ENCODE measurements at regions not wholly inside any gene's neighbourhood (a gene's known extent, or its start where the extent isn't known, plus 50 kb on each side); places are given as distances from the start of the nearest gene placed in this dataset.
"Not testable (repeated sequence)": the region's sequence is repeated elsewhere in the genome, so short reads cannot be mapped to it uniquely, and the experiment has no call there.

GRCh38 chrX:94854251-94854650 is 1180.2 kb downstream of the FAM133A start:
- TF ChIP-seq, protein P1, sequence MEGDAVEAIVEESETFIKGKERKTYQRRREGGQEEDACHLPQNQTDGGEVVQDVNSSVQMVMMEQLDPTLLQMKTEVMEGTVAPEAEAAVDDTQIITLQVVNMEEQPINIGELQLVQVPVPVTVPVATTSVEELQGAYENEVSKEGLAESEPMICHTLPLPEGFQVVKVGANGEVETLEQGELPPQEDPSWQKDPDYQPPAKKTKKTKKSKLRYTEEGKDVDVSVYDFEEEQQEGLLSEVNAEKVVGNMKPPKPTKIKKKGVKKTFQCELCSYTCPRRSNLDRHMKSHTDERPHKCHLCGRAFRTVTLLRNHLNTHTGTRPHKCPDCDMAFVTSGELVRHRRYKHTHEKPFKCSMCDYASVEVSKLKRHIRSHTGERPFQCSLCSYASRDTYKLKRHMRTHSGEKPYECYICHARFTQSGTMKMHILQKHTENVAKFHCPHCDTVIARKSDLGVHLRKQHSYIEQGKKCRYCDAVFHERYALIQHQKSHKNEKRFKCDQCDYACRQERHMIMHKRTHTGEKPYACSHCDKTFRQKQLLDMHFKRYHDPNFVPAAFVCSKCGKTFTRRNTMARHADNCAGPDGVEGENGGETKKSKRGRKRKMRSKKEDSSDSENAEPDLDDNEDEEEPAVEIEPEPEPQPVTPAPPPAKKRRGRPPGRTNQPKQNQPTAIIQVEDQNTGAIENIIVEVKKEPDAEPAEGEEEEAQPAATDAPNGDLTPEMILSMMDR (IDR thresholded peaks at IDR 0.05 in 4 of 5, conservative IDR thresholded peaks at IDR 0.05 in 1 of 5): no peak
- TF ChIP-seq POLR2A (IDR thresholded peaks at IDR 0.05): no peak
- Histone ChIP-seq H3K4me1 (no peaks in the 10 kb centered on the region), H3K9me3 (no peaks in the 10 kb centered on the region), H3K27me3 (no peaks in the 10 kb centered on the region), H3K36me3 (no peaks in the 10 kb centered on the region), H3K4me3 (no peak overlapping the region), H3K27ac (no peak overlapping the region)
- intact Hi-C loops (cut with DNase I; ENCODE audit: low total_unique reads) (no loop called here), in situ Hi-C loops (cut with MboI; ENCODE audit: low sequenced_read_pairs in 4 of 4) (no loop called here)
- no peak for DNase-seq
- ATAC-seq: no peak

DNA sequence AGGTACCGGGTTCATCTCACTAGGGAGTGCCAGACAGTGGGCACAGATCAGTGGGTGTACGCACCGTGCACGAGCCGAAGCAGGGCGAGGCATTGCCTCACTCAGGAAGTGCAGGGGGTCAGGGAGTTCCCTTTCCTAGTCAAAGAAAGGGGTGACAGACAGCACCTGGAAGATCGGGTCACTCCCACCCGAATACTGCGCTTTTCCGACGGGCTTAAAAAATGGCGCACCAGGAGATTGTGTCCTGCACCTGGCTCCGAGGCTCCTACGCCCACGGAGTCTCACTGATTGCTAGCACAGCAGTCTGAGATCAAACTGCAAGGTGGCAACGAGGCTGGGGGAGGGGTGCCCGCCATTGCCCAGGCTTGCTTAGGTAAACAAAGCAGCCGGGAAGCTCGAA is 1188.5 kb downstream of the FAM133A start:
- H3K4me3 ChIP-seq; intact Hi-C loops (cut with DNase I; ENCODE audit: low total_unique reads); H3K9me3 ChIP-seq; in situ Hi-C loops (cut with MboI; ENCODE audit: low sequenced_read_pairs in 4 of 4); DNase-seq; H3K27ac ChIP-seq; ATAC-seq; H3K27me3 ChIP-seq; H3K4me1 ChIP-seq; H3K36me3 ChIP-seq: not testable (repeated sequence)

- DNase-seq (no peak), ATAC-seq (no peak)
- Histone ChIP-seq H3K9me3 (no peaks in the 10 kb centered on the region), H3K4me3 (no peak overlapping the region), H3K27me3 (no peaks in the 10 kb centered on the region), H3K4me1 (no peaks in the 10 kb centered on the region), H3K27ac (no peak overlapping the region), H3K36me3 (no peaks in the 10 kb centered on the region)
- TF ChIP-seq POLR2A (IDR thresholded peaks at IDR 0.05): no peak
- TF ChIP-seq, protein P1 (IDR thresholded peaks at IDR 0.05 in 4 of 5, conservative IDR thresholded peaks at IDR 0.05 in 1 of 5): no peak
- intact Hi-C loops (cut with DNase I; ENCODE audit: low total_unique reads): no loop called here
- in situ Hi-C loops (cut with MboI; ENCODE audit: low sequenced_read_pairs in 4 of 4): no loop called here
Observed at GRCh38 chrX:94871640-94872039, 1197.6 kb downstream of the FAM133A start.

- DNase-seq (no peak), ATAC-seq (no peak)
- H3K27ac ChIP-seq: no peak overlapping the region
- in situ Hi-C loops (cut with MboI; ENCODE audit: low sequenced_read_pairs in 4 of 4) (no loop called here), intact Hi-C loops (cut with DNase I; ENCODE audit: low total_unique reads) (no loop called here)
- no peaks in the 10 kb centered on the region for H3K9me3 ChIP-seq
- no peak overlapping the region for H3K4me3 ChIP-seq
- TF ChIP-seq, protein P1 (IDR thresholded peaks at IDR 0.05 in 4 of 5, conservative IDR thresholded peaks at IDR 0.05 in 1 of 5): no peak
- no peak for TF ChIP-seq POLR2A (IDR thresholded peaks at IDR 0.05)
- no peaks in the 10 kb centered on the region for H3K4me1 ChIP-seq
- H3K27me3 ChIP-seq: no peaks in the 10 kb centered on the region
- H3K36me3 ChIP-seq: no peaks in the 10 kb centered on the region
Observed at GRCh38 chrX:94901849-94902248, 1227.8 kb downstream of the FAM133A start.

DNA sequence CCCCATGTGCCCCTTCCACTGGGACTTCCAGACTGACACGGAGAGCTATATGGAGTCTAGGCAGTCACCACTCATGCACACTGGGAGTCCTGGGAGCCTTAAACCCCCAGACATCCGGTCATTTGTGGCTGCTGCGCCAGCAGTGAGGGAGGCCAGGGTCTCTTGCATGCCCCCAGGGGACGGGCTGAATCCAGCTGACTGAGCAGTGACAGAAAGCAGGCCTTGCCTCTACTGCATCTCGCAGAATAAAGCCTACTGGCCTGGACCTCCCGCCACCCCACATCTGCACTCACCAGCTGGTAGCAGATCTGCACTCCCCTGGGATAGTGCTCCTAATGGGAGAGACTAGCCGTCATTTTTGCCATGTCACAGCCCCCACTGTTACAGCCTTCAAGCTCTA is 1234.2 kb downstream of the FAM133A start:
- Histone ChIP-seq H3K27me3 (no peaks in the 10 kb centered on the region), H3K9me3 (no peaks in the 10 kb centered on the region), H3K36me3 (no peaks in the 10 kb centered on the region), H3K27ac (no peak overlapping the region), H3K4me3 (no peak overlapping the region), H3K4me1 (no peaks in the 10 kb centered on the region)
- no peak for ATAC-seq
- DNase-seq: no peak
- in situ Hi-C loops (cut with MboI; ENCODE audit: low sequenced_read_pairs in 4 of 4): no loop called here
- TF ChIP-seq, protein P1 (IDR thresholded peaks at IDR 0.05 in 4 of 5, conservative IDR thresholded peaks at IDR 0.05 in 1 of 5): no peak
- no peak for TF ChIP-seq POLR2A (IDR thresholded peaks at IDR 0.05)
- intact Hi-C loops (cut with DNase I; ENCODE audit: low total_unique reads): no loop called here
